Ishikawa (cell line): ENCODE measurements at regions not wholly inside any gene's neighbourhood (a gene's known extent, or its start where the extent isn't known, plus 50 kb on each side); places are given as distances from the start of the nearest gene placed in this dataset.

ENCODE experiments used
- CEBPB ChIP-seq: IDR thresholded peaks from 2 replicates; pipeline ENCODE4 v1.6.1; 2012
- CREB1 ChIP-seq: IDR thresholded peaks from 2 replicates; pipeline ENCODE4 v1.6.1; 2012; ENCODE audit warnings: low read depth
- EGR1 ChIP-seq: IDR thresholded peaks from 2 replicates; pipeline ENCODE4 v1.6.1; 2012
- EP300 ChIP-seq: IDR thresholded peaks from 2 replicates; pipeline ENCODE4 v1.6.1; 2012; ENCODE audit warnings: borderline replicate concordance
- FOXM1 ChIP-seq: IDR thresholded peaks from 2 replicates; pipeline ENCODE4 v1.6.1; 2012; ENCODE audit warnings: low read depth, borderline replicate concordance
- MAX ChIP-seq: IDR thresholded peaks from 2 replicates; pipeline ENCODE4 v1.6.1; 2012
- NFIC ChIP-seq: IDR thresholded peaks from 2 replicates; pipeline ENCODE4 v1.6.1; 2012
- RAD21 ChIP-seq: IDR thresholded peaks from 2 replicates; pipeline ENCODE4 v1.6.1; 2012; ENCODE audit warnings: low read depth
- REST ChIP-seq: IDR thresholded peaks from 2 replicates; pipeline ENCODE4 v1.6.1; 2012; ENCODE audit warnings: low read depth, mild to moderate bottlenecking
- TAF1 ChIP-seq: IDR thresholded peaks from 2 replicates; pipeline ENCODE4 v1.6.1; 2012; ENCODE audit warnings: low read depth, mild to moderate bottlenecking
- TCF12 ChIP-seq: IDR thresholded peaks from 2 replicates; pipeline ENCODE4 v1.6.1; 2012; ENCODE audit warnings: low read depth
- TEAD4 ChIP-seq: IDR thresholded peaks from 2 replicates; pipeline ENCODE4 v1.6.1; 2012
- YY1 ChIP-seq: IDR thresholded peaks from 2 replicates; pipeline ENCODE4 v1.6.1; 2012; ENCODE audit warnings: low read depth
- ZBTB7A ChIP-seq: IDR thresholded peaks from 2 replicates; pipeline ENCODE4 v1.6.1; 2012; ENCODE audit warnings: low read depth
- TF ChIP-seq, protein P1 (sequence below): IDR thresholded peaks from 2 replicates; pipeline ENCODE4 v1.6.1; 2012

DNA sequence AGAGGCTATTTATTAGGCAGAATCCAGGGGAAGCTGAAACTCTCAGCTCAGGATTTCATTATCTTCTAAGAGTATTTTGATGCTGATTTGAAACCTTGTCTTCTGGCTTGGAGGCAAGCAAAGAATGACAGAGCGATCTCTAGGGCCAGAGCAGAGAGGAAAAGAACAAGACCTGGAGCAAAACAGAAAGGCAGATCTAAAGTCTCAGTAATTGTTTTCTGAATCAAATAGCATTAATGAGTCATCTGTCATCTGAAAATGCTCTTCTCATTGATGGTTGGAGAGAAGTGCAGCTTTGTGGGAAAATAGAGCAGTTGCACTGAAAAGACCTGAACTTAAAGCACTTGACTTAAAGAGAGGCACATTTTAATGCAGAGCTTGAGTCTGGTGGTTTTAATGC, 385.9 kb downstream of the RAP2B start:
- TF ChIP-seq TEAD4 = no peak
- no peak for TF ChIP-seq RAD21
- no peak for TF ChIP-seq REST
- TF ChIP-seq YY1 = no peak
- no peak for TF ChIP-seq CEBPB
- TF ChIP-seq CREB1 = no peak
- no peak for TF ChIP-seq ZBTB7A

DNA sequence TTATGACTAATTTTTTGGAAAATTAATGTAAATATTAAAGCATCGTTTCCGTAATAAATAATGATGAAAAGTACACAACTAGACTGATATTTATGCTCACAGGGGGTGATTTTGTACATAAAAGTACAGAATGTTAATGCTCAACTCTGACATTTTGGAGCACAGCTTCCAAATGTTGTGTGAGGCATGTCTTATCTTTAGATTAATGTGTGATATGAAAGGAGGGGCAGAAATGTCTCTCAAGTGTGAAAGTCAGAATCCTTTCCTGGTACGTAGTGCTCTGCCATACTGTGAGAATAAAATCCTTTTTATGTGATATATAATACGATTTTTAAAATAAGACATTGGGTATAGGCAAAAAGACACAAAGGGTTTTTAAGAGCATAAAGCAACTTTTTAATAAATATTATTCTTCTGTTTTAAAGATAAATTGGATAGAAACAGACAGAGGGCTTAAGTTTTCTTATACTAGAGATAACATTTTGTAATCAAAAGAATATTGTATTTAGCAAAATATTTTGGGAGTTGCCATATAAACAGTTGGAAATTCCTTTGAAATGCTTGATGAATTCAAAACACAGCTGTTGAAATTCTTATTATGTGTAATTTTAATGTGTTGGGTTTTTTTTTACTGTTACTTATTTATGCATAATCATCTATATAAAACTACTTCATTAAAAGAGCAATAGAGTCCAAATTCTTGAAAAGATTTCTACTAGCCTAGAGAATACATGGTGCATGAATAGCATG, 389.7 kb downstream of the RAP2B start:
- TF ChIP-seq TAF1 = no peak
- no peak for TF ChIP-seq FOXM1
- no peak for TF ChIP-seq NFIC
- TF ChIP-seq TEAD4 = no peak

GRCh38 chr3:153552887-153553604, 391.0 kb downstream of the RAP2B start:
- TF ChIP-seq REST (no peak), TEAD4 (no peak), EGR1 (no peak), YY1 (no peak), EP300 (no peak), TCF12 (no peak)
- TF ChIP-seq, protein P1, sequence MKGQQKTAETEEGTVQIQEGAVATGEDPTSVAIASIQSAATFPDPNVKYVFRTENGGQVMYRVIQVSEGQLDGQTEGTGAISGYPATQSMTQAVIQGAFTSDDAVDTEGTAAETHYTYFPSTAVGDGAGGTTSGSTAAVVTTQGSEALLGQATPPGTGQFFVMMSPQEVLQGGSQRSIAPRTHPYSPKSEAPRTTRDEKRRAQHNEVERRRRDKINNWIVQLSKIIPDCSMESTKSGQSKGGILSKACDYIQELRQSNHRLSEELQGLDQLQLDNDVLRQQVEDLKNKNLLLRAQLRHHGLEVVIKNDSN = no peak

DNA sequence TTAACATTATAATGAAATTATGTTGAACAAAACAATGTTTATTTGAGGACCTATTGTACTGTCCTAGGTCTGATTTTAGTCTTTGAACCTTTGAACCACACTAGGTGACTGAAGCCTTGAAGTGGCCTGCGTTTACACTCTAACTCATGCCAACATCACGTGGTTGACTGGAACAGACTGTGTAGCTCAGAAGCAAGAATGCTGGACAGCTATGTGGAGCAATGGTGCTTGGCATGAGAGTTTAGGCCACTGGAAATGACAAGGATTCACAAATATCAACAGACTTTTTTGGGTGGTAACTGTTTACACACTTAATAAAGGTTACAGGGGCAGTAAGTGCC, 391.5 kb downstream of the RAP2B start:
- TF ChIP-seq RAD21 (no peak), YY1 (no peak), EP300 (no peak), NFIC (no peak), ZBTB7A (no peak), REST (no peak), MAX (no peak), TAF1 (no peak), CEBPB (no peak), EGR1 (no peak), CREB1 (no peak), TCF12 (no peak), TEAD4 (no peak), FOXM1 (no peak)
- TF ChIP-seq, protein P1 = no peak

DNA sequence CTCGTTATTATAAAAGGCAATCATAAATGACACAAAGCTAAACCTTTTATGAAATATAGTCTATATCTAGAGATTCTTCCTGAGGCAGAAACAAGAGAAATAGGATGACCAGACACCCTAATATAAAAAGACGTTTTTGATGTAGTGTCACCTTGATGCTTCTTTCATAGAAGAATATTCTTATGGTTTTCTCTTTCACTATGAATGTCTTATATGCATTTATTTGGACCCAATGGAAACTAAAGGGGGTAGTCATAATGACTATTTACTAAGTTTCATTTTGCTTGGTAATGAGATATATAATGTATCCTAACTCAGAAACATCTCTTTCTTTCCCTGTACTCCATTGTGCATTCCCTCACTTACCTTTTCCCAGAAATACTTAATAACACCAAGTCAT, 393.9 kb downstream of the RAP2B start:
- TF ChIP-seq FOXM1 (no peak), ZBTB7A (no peak), EGR1 (no peak), CREB1 (no peak), YY1 (no peak), TEAD4 (no peak), REST (no peak)
